Ovary (tissue), 3 donors: ENCODE measurements at regions not wholly inside any gene's neighbourhood (a gene's known extent, or its start where the extent isn't known, plus 50 kb on each side); places are given as distances from the start of the nearest gene placed in this dataset.

Experiments
- EP300 ChIP-seq: sonication (generic); formaldehyde crosslinking; IDR thresholded peaks from one replicate; pipeline ENCODE4 v1.6.1; 2017; ENCODE audit warnings: antibody characterized with exemption
- POLR2A ChIP-seq: fragments of 450-650 bp; IDR thresholded peaks from one replicate; pipeline ENCODE4 v1.6.1; 2017; ENCODE audit warnings: antibody characterized with exemption, mild to moderate bottlenecking, moderate library complexity
- TF ChIP-seq, protein P1 (sequence below), 3 donors: fragments of 450-650 bp in 2 of 3; fragments of 200-600 bp in 1 of 3; IDR thresholded peaks; one replicate each; pipeline versions ENCODE4 v1.5.1 to v1.8.0; 2016 to 2022; ENCODE audit warnings: antibody characterized with exemption in 3 of 3, mild to moderate bottlenecking in 1 of 3
- donor health status: DM: no; HTN: no; CAD: no.

DNA sequence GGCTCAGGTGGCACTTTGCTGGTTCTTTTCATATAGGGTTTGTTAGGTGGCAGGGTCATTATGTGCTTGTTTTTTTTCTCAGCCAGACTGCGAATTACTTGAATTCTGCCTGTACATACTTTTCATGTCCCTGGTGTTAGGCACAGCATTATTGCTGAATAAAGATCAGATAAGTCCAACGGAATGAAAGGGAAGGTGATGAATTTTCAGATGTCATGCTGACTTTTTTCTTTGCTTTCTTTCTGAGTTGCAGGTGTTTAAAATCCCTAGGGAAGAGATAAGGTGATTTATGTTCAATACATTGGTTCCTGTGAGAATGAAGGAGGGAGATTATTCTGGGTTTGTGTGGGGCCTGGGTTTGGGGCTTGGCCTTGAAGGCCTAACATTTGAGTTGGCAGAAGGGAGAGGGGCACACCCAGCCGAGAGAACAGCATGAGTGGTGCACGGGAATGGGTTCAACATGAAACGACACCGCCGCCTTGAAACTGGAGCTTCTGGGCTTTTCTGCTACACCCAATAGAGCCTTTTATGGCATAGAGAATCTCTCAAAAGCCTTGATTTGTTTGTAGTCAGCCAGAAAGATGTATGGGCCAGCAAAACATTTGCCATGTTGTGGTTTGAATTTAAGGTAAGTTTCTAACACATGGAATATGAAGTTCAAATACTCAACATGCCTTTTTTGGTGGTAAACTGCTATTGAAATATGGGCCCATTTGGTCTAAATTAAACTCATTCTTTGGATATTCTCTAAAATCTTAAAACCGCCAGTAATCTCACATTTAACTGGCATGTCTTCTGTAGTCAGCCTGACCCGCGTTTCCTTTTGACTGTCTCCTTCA lies 477.0 kb downstream of the PCNX1 start:
- TF ChIP-seq, protein P1, sequence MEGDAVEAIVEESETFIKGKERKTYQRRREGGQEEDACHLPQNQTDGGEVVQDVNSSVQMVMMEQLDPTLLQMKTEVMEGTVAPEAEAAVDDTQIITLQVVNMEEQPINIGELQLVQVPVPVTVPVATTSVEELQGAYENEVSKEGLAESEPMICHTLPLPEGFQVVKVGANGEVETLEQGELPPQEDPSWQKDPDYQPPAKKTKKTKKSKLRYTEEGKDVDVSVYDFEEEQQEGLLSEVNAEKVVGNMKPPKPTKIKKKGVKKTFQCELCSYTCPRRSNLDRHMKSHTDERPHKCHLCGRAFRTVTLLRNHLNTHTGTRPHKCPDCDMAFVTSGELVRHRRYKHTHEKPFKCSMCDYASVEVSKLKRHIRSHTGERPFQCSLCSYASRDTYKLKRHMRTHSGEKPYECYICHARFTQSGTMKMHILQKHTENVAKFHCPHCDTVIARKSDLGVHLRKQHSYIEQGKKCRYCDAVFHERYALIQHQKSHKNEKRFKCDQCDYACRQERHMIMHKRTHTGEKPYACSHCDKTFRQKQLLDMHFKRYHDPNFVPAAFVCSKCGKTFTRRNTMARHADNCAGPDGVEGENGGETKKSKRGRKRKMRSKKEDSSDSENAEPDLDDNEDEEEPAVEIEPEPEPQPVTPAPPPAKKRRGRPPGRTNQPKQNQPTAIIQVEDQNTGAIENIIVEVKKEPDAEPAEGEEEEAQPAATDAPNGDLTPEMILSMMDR (IDR thresholded peaks at IDR 0.05): no peak
- TF ChIP-seq EP300 (no peak), POLR2A (no peak)
